ENCODE measurements at regions not wholly inside any gene's neighbourhood (a gene's known extent, or its start where the extent isn't known, plus 50 kb on each side); places are given as distances from the start of the nearest gene placed in this dataset.
A peak's percentile ranks its signal among the peaks of the same experiment; 100 is the strongest.

- no peak for DNase-seq
Observed at GRCh38 chr5:143484601-143485000, 81.1 kb upstream of the NR3C1 start.

- no peak for DNase-seq
Observed at GRCh38 chr5:143481697-143482531, 78.4 kb upstream of the NR3C1 start.

GRCh38 chr5:143480001-143480400 lies 76.5 kb upstream of the NR3C1 start:
- no peak for DNase-seq

GRCh38 chr5:143479394-143479793 lies 75.9 kb upstream of the NR3C1 start:
- DNase-seq, result no peak

- DNase-seq, result no peak
Observed at GRCh38 chr5:143476601-143477211, 73.2 kb upstream of the NR3C1 start.

GRCh38 chr5:143474616-143475015 lies 71.1 kb upstream of the NR3C1 start:
- no peak for DNase-seq

GRCh38 chr5:143473481-143473880 lies 70.0 kb upstream of the NR3C1 start:
- DNase-seq, result no peak

GRCh38 chr5:143472576-143472975 lies 69.1 kb upstream of the NR3C1 start:
- DNase-seq, result no peak

GRCh38 chr5:143471666-143472464 lies 68.4 kb upstream of the NR3C1 start:
- DNase-seq, result no peak

GRCh38 chr5:143471041-143471509 lies 67.6 kb upstream of the NR3C1 start:
- DNase-seq, result no peak

- DNase-seq, result no peak
Observed at GRCh38 chr5:143470120-143470519, 66.6 kb upstream of the NR3C1 start.

GRCh38 chr5:143469125-143469524 lies 65.6 kb upstream of the NR3C1 start:
- no peak for DNase-seq

GRCh38 chr5:143466632-143467031 lies 63.1 kb upstream of the NR3C1 start:
- DNase-seq, result no peak

- no peak for DNase-seq
Observed at GRCh38 chr5:143464723-143465490, 61.4 kb upstream of the NR3C1 start.

- no peak for DNase-seq
Observed at GRCh38 chr5:143462431-143462830, 58.9 kb upstream of the NR3C1 start.

- no peak for DNase-seq
Observed at GRCh38 chr5:143459433-143459832, 55.9 kb upstream of the NR3C1 start.

GRCh38 chr5:143456952-143457547 lies 53.6 kb upstream of the NR3C1 start:
- no peak for DNase-seq

- DNase-seq, result peak; percentile 79
Observed at GRCh38 chr5:143454936-143455516, 51.5 kb upstream of the NR3C1 start.

GRCh38 chr5:143453720-143454119 lies 50.2 kb upstream of the NR3C1 start:
- no peak for DNase-seq

Data from NCI-H1092 treated with DMSO at 0.1 percent for 48 hours (cell line).